HG03378 (cell line): ENCODE measurements at regions not wholly inside any gene's neighbourhood (a gene's known extent, or its start where the extent isn't known, plus 50 kb on each side); places are given as distances from the start of the nearest gene placed in this dataset.
A peak's percentile ranks its signal among the peaks of the same experiment; 100 is the strongest.

ENCODE experiments used
- ATAC-seq: cut with Tn5 transposase; IDR thresholded peaks from one replicate; pipeline ENCODE4 v1.9.1; 2021; ENCODE audit warnings: mild to moderate bottlenecking, moderate library complexity; ENCODE audit not compliant: unreplicated experiment

GRCh38 chr18:60552948-60553347 lies 180.4 kb upstream of the MC4R start:
- ATAC-seq = no peak

- ATAC-seq = no peak
Measured at GRCh38 chr18:60554967-60555366, 182.4 kb upstream of the MC4R start.

GRCh38 chr18:60555625-60556024 lies 183.1 kb upstream of the MC4R start:
- ATAC-seq = no peak

GRCh38 chr18:60556326-60556725 lies 183.8 kb upstream of the MC4R start:
- ATAC-seq = no peak

GRCh38 chr18:60560071-60560470 lies 187.5 kb upstream of the MC4R start:
- ATAC-seq = no peak

GRCh38 chr18:60563082-60563481 lies 190.5 kb upstream of the MC4R start:
- peak; percentile 50 for ATAC-seq

GRCh38 chr18:60568220-60568619 lies 195.6 kb upstream of the MC4R start:
- no peak for ATAC-seq

- no peak for ATAC-seq
Measured at GRCh38 chr18:60570172-60570571, 197.6 kb upstream of the MC4R start.

GRCh38 chr18:60577457-60577856 lies 204.9 kb upstream of the MC4R start:
- no peak for ATAC-seq

GRCh38 chr18:60585670-60586069 lies 213.1 kb upstream of the MC4R start:
- ATAC-seq = peak; percentile 79

- no peak for ATAC-seq
Measured at GRCh38 chr18:60593249-60593648, 220.7 kb upstream of the MC4R start.

- peak; percentile 40 for ATAC-seq
Measured at GRCh38 chr18:60596928-60597327, 224.4 kb upstream of the MC4R start.

GRCh38 chr18:60599267-60599666 lies 226.7 kb upstream of the MC4R start:
- peak; percentile 96 for ATAC-seq

- no peak for ATAC-seq
Measured at GRCh38 chr18:60599995-60600394, 227.4 kb upstream of the MC4R start.

- no peak for ATAC-seq
Measured at GRCh38 chr18:60601249-60601648, 228.7 kb upstream of the MC4R start.

GRCh38 chr18:60623331-60623730 lies 250.8 kb upstream of the MC4R start:
- no peak for ATAC-seq

GRCh38 chr18:60624207-60624606 lies 251.6 kb upstream of the MC4R start:
- ATAC-seq = no peak

GRCh38 chr18:60639836-60640235 lies 267.3 kb upstream of the MC4R start:
- no peak for ATAC-seq

GRCh38 chr18:60643009-60643408 lies 270.4 kb upstream of the MC4R start:
- no peak for ATAC-seq

GRCh38 chr18:60646725-60647124 lies 274.1 kb upstream of the MC4R start:
- ATAC-seq = no peak

GRCh38 chr18:60649107-60649506 lies 276.5 kb upstream of the MC4R start:
- peak; percentile 95 for ATAC-seq

- ATAC-seq = no peak
Measured at GRCh38 chr18:60649842-60650536, 277.4 kb upstream of the MC4R start.

GRCh38 chr18:60654298-60654697 lies 281.7 kb upstream of the MC4R start:
- no peak for ATAC-seq
